ENCODE measurements at regions not wholly inside any gene's neighbourhood (a gene's known extent, or its start where the extent isn't known, plus 50 kb on each side); places are given as distances from the start of the nearest gene placed in this dataset.
"Not testable (repeated sequence)": the region's sequence is repeated elsewhere in the genome, so short reads cannot be mapped to it uniquely, and the experiment has no call there.

- no peak overlapping the region for H3K4me3 ChIP-seq (ENCODE audit: low read length)
- no peaks in the 10 kb centered on the region for H3K27me3 ChIP-seq (ENCODE audit: insufficient read depth, low read length)
- H3K27ac ChIP-seq (ENCODE audit: low read length): no peak overlapping the region
- H3K9me3 ChIP-seq (ENCODE audit: insufficient read depth, low read depth, low read length): no peaks in the 10 kb centered on the region; the same call in 1 of the 2 replicates
- H3K9ac ChIP-seq (ENCODE audit: low read depth, low read length): no peak overlapping the region
- no peaks in the 10 kb centered on the region for H3K4me1 ChIP-seq (ENCODE audit: insufficient read depth, low read length)
- no peaks in the 10 kb centered on the region for H3K36me3 ChIP-seq (ENCODE audit: insufficient read depth, low read depth, low read length)
Observed at GRCh38 chr3:164407111-164407510, 671.2 kb downstream of the SI start.

- H3K4me3 ChIP-seq (ENCODE audit: low read length): no peak overlapping the region
- no peaks in the 10 kb centered on the region for H3K4me1 ChIP-seq (ENCODE audit: insufficient read depth, low read length)
- no peaks in the 10 kb centered on the region; the same call in 1 of the 2 replicates for H3K9me3 ChIP-seq (ENCODE audit: insufficient read depth, low read depth, low read length)
- no peak overlapping the region for H3K27ac ChIP-seq (ENCODE audit: low read length)
- no peaks in the 10 kb centered on the region for H3K36me3 ChIP-seq (ENCODE audit: insufficient read depth, low read depth, low read length)
- H3K9ac ChIP-seq (ENCODE audit: low read depth, low read length): no peak overlapping the region
- no peaks in the 10 kb centered on the region for H3K27me3 ChIP-seq (ENCODE audit: insufficient read depth, low read length)
Observed at GRCh38 chr3:164406281-164406680, 672.0 kb downstream of the SI start.

- Histone ChIP-seq H3K9me3 (ENCODE audit: insufficient read depth, low read depth, low read length) (no peaks in the 10 kb centered on the region), H3K4me1 (ENCODE audit: insufficient read depth, low read length) (no peaks in the 10 kb centered on the region), H3K27ac (ENCODE audit: low read length) (no peak overlapping the region), H3K9ac (ENCODE audit: low read depth, low read length) (no peak overlapping the region), H3K27me3 (ENCODE audit: insufficient read depth, low read length) (no peaks in the 10 kb centered on the region), H3K36me3 (ENCODE audit: insufficient read depth, low read depth, low read length) (no peaks in the 10 kb centered on the region), H3K4me3 (ENCODE audit: low read length) (no peak overlapping the region)
Observed at GRCh38 chr3:164401923-164402322, 676.4 kb downstream of the SI start.

GRCh38 chr3:164401440-164401839, 676.9 kb downstream of the SI start:
- H3K4me1 ChIP-seq (ENCODE audit: insufficient read depth, low read length); H3K9me3 ChIP-seq (ENCODE audit: insufficient read depth, low read depth, low read length); H3K36me3 ChIP-seq (ENCODE audit: insufficient read depth, low read depth, low read length); H3K27ac ChIP-seq (ENCODE audit: low read length); H3K4me3 ChIP-seq (ENCODE audit: low read length); H3K27me3 ChIP-seq (ENCODE audit: insufficient read depth, low read length); H3K9ac ChIP-seq (ENCODE audit: low read depth, low read length): not testable (repeated sequence)

GRCh38 chr3:164397462-164397861, 680.8 kb downstream of the SI start:
- Histone ChIP-seq H3K4me1 (ENCODE audit: insufficient read depth, low read length) (peaks cover 5% of the 10 kb centered on the region), H3K9me3 (ENCODE audit: insufficient read depth, low read depth, low read length) (no peaks in the 10 kb centered on the region), H3K9ac (ENCODE audit: low read depth, low read length) (no peak overlapping the region), H3K4me3 (ENCODE audit: low read length) (no peak overlapping the region), H3K27ac (ENCODE audit: low read length) (no peak overlapping the region), H3K36me3 (ENCODE audit: insufficient read depth, low read depth, low read length) (no peaks in the 10 kb centered on the region), H3K27me3 (ENCODE audit: insufficient read depth, low read length) (no peaks in the 10 kb centered on the region)

- Histone ChIP-seq H3K36me3 (ENCODE audit: insufficient read depth, low read depth, low read length) (no peaks in the 10 kb centered on the region), H3K9ac (ENCODE audit: low read depth, low read length) (no peak overlapping the region), H3K27me3 (ENCODE audit: insufficient read depth, low read length) (no peaks in the 10 kb centered on the region), H3K4me1 (ENCODE audit: insufficient read depth, low read length) (peaks cover 5% of the 10 kb centered on the region), H3K9me3 (ENCODE audit: insufficient read depth, low read depth, low read length) (no peaks in the 10 kb centered on the region), H3K4me3 (ENCODE audit: low read length) (no peak overlapping the region), H3K27ac (ENCODE audit: low read length) (no peak overlapping the region)
Observed at GRCh38 chr3:164393171-164393570, 685.1 kb downstream of the SI start.

- Histone ChIP-seq H3K27ac (ENCODE audit: low read length) (no peak overlapping the region), H3K36me3 (ENCODE audit: insufficient read depth, low read depth, low read length) (no peaks in the 10 kb centered on the region), H3K4me1 (ENCODE audit: insufficient read depth, low read length) (peaks cover 5% of the 10 kb centered on the region), H3K27me3 (ENCODE audit: insufficient read depth, low read length) (no peaks in the 10 kb centered on the region), H3K4me3 (ENCODE audit: low read length) (no peak overlapping the region), H3K9ac (ENCODE audit: low read depth, low read length) (no peak overlapping the region), H3K9me3 (ENCODE audit: insufficient read depth, low read depth, low read length) (no peaks in the 10 kb centered on the region)
Observed at GRCh38 chr3:164390046-164390445, 688.2 kb downstream of the SI start.

GRCh38 chr3:164387236-164387635, 691.1 kb downstream of the SI start:
- Histone ChIP-seq H3K9me3 (ENCODE audit: insufficient read depth, low read depth, low read length) (no peaks in the 10 kb centered on the region), H3K9ac (ENCODE audit: low read depth, low read length) (no peak overlapping the region), H3K36me3 (ENCODE audit: insufficient read depth, low read depth, low read length) (no peaks in the 10 kb centered on the region), H3K27me3 (ENCODE audit: insufficient read depth, low read length) (no peaks in the 10 kb centered on the region), H3K4me3 (ENCODE audit: low read length) (no peak overlapping the region), H3K27ac (ENCODE audit: low read length) (no peak overlapping the region), H3K4me1 (ENCODE audit: insufficient read depth, low read length) (no peaks in the 10 kb centered on the region)

GRCh38 chr3:164380156-164380555, 698.1 kb downstream of the SI start:
- H3K36me3 ChIP-seq (ENCODE audit: insufficient read depth, low read depth, low read length): no peaks in the 10 kb centered on the region
- H3K4me1 ChIP-seq (ENCODE audit: insufficient read depth, low read length): no peaks in the 10 kb centered on the region
- no peak overlapping the region for H3K27ac ChIP-seq (ENCODE audit: low read length)
- no peaks in the 10 kb centered on the region for H3K9me3 ChIP-seq (ENCODE audit: insufficient read depth, low read depth, low read length)
- no peak overlapping the region for H3K9ac ChIP-seq (ENCODE audit: low read depth, low read length)
- H3K4me3 ChIP-seq (ENCODE audit: low read length): no peak overlapping the region
- H3K27me3 ChIP-seq (ENCODE audit: insufficient read depth, low read length): no peaks in the 10 kb centered on the region

- H3K9me3 ChIP-seq (ENCODE audit: insufficient read depth, low read depth, low read length): no peaks in the 10 kb centered on the region
- no peak overlapping the region for H3K27ac ChIP-seq (ENCODE audit: low read length)
- H3K9ac ChIP-seq (ENCODE audit: low read depth, low read length): no peak overlapping the region
- no peaks in the 10 kb centered on the region for H3K27me3 ChIP-seq (ENCODE audit: insufficient read depth, low read length)
- no peaks in the 10 kb centered on the region for H3K36me3 ChIP-seq (ENCODE audit: insufficient read depth, low read depth, low read length)
- H3K4me1 ChIP-seq (ENCODE audit: insufficient read depth, low read length): no peaks in the 10 kb centered on the region
- H3K4me3 ChIP-seq (ENCODE audit: low read length): no peak overlapping the region
Observed at GRCh38 chr3:164377466-164377865, 700.8 kb downstream of the SI start.

- Histone ChIP-seq H3K9me3 (ENCODE audit: insufficient read depth, low read depth, low read length) (no peaks in the 10 kb centered on the region), H3K27ac (ENCODE audit: low read length) (no peak overlapping the region), H3K9ac (ENCODE audit: low read depth, low read length) (no peak overlapping the region), H3K4me1 (ENCODE audit: insufficient read depth, low read length) (no peaks in the 10 kb centered on the region), H3K36me3 (ENCODE audit: insufficient read depth, low read depth, low read length) (no peaks in the 10 kb centered on the region), H3K27me3 (ENCODE audit: insufficient read depth, low read length) (no peaks in the 10 kb centered on the region), H3K4me3 (ENCODE audit: low read length) (no peak overlapping the region)
Observed at GRCh38 chr3:164375995-164376394, 702.3 kb downstream of the SI start.

- H3K9ac ChIP-seq (ENCODE audit: low read depth, low read length): no peak overlapping the region
- H3K4me1 ChIP-seq (ENCODE audit: insufficient read depth, low read length): no peaks in the 10 kb centered on the region
- no peaks in the 10 kb centered on the region for H3K9me3 ChIP-seq (ENCODE audit: insufficient read depth, low read depth, low read length)
- H3K36me3 ChIP-seq (ENCODE audit: insufficient read depth, low read depth, low read length): no peaks in the 10 kb centered on the region
- H3K4me3 ChIP-seq (ENCODE audit: low read length): no peak overlapping the region
- no peaks in the 10 kb centered on the region for H3K27me3 ChIP-seq (ENCODE audit: insufficient read depth, low read length)
- no peak overlapping the region for H3K27ac ChIP-seq (ENCODE audit: low read length)
Observed at GRCh38 chr3:164375538-164375937, 702.8 kb downstream of the SI start.

- Histone ChIP-seq H3K27me3 (ENCODE audit: insufficient read depth, low read length) (no peaks in the 10 kb centered on the region), H3K9me3 (ENCODE audit: insufficient read depth, low read depth, low read length) (no peaks in the 10 kb centered on the region), H3K27ac (ENCODE audit: low read length) (no peak overlapping the region), H3K36me3 (ENCODE audit: insufficient read depth, low read depth, low read length) (no peaks in the 10 kb centered on the region), H3K9ac (ENCODE audit: low read depth, low read length) (no peak overlapping the region), H3K4me3 (ENCODE audit: low read length) (no peak overlapping the region), H3K4me1 (ENCODE audit: insufficient read depth, low read length) (no peaks in the 10 kb centered on the region)
Observed at GRCh38 chr3:164371681-164372080, 706.6 kb downstream of the SI start.

Data from iPS-20b (cell line).